22Rv1 (cell line): ENCODE measurements at regions not wholly inside any gene's neighbourhood (a gene's known extent, or its start where the extent isn't known, plus 50 kb on each side); places are given as distances from the start of the nearest gene placed in this dataset.

Experiments
- H3K27ac ChIP-seq: fragments of 450-650 bp; 2 replicates; pipeline ENCODE4 v1.5.1; 2017
- ZFX ChIP-seq: fragments of 450-650 bp; IDR thresholded peaks from 2 replicates; pipeline ENCODE4 v1.6.1; 2017; ENCODE audit warnings: antibody characterized with exemption, borderline replicate concordance
- TF ChIP-seq, protein P1 (sequence below): fragments of 450-650 bp; IDR thresholded peaks from 2 replicates; pipeline ENCODE4 v1.5.1; 2017; ENCODE audit warnings: mild to moderate bottlenecking

- no peak for TF ChIP-seq ZFX
- TF ChIP-seq, protein P1, sequence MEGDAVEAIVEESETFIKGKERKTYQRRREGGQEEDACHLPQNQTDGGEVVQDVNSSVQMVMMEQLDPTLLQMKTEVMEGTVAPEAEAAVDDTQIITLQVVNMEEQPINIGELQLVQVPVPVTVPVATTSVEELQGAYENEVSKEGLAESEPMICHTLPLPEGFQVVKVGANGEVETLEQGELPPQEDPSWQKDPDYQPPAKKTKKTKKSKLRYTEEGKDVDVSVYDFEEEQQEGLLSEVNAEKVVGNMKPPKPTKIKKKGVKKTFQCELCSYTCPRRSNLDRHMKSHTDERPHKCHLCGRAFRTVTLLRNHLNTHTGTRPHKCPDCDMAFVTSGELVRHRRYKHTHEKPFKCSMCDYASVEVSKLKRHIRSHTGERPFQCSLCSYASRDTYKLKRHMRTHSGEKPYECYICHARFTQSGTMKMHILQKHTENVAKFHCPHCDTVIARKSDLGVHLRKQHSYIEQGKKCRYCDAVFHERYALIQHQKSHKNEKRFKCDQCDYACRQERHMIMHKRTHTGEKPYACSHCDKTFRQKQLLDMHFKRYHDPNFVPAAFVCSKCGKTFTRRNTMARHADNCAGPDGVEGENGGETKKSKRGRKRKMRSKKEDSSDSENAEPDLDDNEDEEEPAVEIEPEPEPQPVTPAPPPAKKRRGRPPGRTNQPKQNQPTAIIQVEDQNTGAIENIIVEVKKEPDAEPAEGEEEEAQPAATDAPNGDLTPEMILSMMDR: no peak
- no peak overlapping the region for H3K27ac ChIP-seq
These were observed 185.0 kb downstream of the SEMA6A start for GRCh38 chr5:116389601-116390000.

- no peak for TF ChIP-seq ZFX
- no peak overlapping the region for H3K27ac ChIP-seq
These were observed 185.9 kb downstream of the SEMA6A start for GRCh38 chr5:116388564-116389258.

GRCh38 chr5:116387738-116388137, 186.9 kb downstream of the SEMA6A start:
- no peak overlapping the region for H3K27ac ChIP-seq
- TF ChIP-seq, protein P1: no peak
- TF ChIP-seq ZFX: no peak

DNA sequence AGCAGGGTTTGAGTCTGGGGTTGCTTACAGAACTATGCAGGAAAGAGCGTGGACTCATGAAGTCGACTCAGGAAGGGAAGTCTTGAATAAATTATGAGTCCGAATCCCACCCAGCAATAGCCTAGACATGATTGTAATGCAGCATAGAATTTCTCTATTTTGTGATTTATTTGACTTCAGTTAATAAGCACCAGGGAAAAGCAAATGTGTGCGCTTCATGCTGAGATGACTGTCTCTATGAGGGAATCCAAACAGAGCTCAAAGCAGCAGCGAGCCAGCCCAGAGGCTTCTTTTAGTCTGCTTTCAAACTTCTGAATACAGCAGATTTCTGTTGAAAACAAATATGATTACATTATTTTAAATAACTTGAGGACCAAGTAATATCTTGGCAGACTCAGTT, 188.0 kb downstream of the SEMA6A start:
- no peak overlapping the region for H3K27ac ChIP-seq
- TF ChIP-seq ZFX: no peak

- no peak overlapping the region for H3K27ac ChIP-seq
These were observed 191.8 kb downstream of the SEMA6A start for GRCh38 chr5:116382874-116383266.

DNA sequence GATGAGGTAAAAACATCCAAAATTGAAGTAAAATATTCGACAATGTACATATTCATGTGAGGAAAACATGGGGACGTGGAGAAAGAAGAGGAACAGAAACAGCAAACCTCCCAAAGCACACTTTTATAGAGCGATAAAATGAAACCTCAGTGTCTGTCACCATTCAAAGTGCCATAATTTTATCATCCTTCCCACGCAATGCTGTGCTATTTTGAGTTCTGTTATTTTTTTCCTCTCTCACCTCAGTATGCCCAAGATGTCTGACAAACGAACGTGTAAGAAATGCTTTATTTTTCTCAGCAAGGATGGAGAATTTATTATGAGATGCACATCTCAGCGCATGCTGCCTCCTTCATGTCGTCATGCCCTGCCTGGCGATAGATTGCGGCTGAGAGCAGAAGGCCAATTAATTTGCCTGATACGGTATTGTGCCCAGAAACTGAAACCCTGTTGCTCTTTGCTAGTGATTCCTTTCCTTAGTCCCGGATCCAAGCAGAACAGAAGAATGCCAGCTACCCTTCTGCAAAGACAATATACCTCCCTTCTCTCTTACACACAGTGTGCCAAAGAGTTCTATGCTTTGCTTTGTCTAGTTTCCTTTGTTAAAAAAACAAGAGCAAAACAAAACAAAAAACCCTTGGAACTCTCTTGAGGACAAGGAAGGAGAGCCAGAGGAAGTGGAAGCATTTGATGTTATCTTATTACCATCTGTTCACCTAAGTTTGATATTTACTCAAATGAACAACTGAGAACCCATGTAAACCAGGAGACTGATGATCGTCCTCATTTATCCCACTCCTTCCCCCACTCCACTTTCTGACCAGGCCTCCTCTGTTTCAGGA, 192.4 kb downstream of the SEMA6A start:
- no peak for TF ChIP-seq ZFX
- TF ChIP-seq, protein P1: no peak
- no peak overlapping the region for H3K27ac ChIP-seq

More at GRCh38 chr5:116382874-116383266, 191.8 kb downstream of the SEMA6A start:
- no peak for TF ChIP-seq ZFX
- TF ChIP-seq, protein P1: no peak

GRCh38 chr5:116381201-116381600, 193.4 kb downstream of the SEMA6A start:
- H3K27ac ChIP-seq: no peak overlapping the region
- no peak for TF ChIP-seq ZFX
- TF ChIP-seq, protein P1: no peak

DNA sequence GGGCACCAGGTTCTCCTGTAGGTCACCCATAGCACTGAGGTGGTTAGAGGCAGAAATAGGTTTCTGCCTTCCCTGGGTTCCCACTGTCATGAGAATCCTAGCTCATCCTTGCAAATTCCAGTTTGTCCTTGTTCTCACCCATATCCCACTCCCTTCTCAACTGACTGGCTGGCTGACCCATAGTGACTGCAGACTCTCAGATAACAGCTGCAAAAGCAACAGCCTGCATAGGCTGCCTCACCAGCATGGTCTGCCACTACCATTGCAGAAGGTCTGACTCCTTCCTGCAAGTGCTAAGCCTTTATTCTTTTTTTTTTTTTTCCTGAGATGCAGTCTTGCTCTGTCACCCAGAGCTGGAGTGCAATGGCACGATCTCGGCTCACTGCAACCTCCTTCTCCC, 194.0 kb downstream of the SEMA6A start:
- TF ChIP-seq, protein P1: no peak
- no peak for TF ChIP-seq ZFX
- H3K27ac ChIP-seq: no peak overlapping the region
